ENCODE measurements at regions not wholly inside any gene's neighbourhood (a gene's known extent, or its start where the extent isn't known, plus 50 kb on each side); places are given as distances from the start of the nearest gene placed in this dataset.

DNA sequence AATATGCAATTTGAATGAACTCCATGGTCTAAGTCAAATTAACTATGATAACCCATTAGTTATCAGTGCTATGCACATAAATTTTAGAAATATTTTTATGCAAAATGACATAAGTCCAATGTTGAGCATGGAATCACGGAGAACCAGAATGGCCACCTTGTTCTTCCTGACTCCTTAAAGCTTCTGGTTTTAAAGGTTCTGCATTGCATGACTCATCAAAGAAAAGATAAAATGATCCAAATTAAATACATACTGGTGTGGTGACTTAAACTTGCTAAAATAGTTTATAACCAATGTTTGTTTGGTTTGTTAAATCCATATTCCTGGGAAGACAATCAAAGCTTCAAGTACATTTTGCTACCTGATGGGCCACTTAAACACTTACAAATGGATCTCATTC is 1146.9 kb upstream of the NRXN1 start (continued):
- TF ChIP-seq, protein P1, sequence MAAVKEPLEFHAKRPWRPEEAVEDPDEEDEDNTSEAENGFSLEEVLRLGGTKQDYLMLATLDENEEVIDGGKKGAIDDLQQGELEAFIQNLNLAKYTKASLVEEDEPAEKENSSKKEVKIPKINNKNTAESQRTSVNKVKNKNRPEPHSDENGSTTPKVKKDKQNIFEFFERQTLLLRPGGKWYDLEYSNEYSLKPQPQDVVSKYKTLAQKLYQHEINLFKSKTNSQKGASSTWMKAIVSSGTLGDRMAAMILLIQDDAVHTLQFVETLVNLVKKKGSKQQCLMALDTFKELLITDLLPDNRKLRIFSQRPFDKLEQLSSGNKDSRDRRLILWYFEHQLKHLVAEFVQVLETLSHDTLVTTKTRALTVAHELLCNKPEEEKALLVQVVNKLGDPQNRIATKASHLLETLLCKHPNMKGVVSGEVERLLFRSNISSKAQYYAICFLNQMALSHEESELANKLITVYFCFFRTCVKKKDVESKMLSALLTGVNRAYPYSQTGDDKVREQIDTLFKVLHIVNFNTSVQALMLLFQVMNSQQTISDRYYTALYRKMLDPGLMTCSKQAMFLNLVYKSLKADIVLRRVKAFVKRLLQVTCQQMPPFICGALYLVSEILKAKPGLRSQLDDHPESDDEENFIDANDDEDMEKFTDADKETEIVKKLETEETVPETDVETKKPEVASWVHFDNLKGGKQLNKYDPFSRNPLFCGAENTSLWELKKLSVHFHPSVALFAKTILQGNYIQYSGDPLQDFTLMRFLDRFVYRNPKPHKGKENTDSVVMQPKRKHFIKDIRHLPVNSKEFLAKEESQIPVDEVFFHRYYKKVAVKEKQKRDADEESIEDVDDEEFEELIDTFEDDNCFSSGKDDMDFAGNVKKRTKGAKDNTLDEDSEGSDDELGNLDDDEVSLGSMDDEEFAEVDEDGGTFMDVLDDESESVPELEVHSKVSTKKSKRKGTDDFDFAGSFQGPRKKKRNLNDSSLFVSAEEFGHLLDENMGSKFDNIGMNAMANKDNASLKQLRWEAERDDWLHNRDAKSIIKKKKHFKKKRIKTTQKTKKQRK (IDR thresholded peaks at IDR 0.05; ENCODE audit: low read depth, low read length), result no peak
- TF ChIP-seq ESRRA (IDR thresholded peaks at IDR 0.05; ENCODE audit: low read length) (no peak), POLR2A (IDR thresholded peaks at IDR 0.05; ENCODE audit: low read depth, low read length) (no peak), ZNF384 (IDR thresholded peaks at IDR 0.05; ENCODE audit: borderline replicate concordance, low read depth, low read length) (no peak), SPI1 (IDR thresholded peaks at IDR 0.05; ENCODE audit: borderline replicate concordance, insufficient read depth, low read depth, low read length) (no peak)
- TF ChIP-seq, protein P2, sequence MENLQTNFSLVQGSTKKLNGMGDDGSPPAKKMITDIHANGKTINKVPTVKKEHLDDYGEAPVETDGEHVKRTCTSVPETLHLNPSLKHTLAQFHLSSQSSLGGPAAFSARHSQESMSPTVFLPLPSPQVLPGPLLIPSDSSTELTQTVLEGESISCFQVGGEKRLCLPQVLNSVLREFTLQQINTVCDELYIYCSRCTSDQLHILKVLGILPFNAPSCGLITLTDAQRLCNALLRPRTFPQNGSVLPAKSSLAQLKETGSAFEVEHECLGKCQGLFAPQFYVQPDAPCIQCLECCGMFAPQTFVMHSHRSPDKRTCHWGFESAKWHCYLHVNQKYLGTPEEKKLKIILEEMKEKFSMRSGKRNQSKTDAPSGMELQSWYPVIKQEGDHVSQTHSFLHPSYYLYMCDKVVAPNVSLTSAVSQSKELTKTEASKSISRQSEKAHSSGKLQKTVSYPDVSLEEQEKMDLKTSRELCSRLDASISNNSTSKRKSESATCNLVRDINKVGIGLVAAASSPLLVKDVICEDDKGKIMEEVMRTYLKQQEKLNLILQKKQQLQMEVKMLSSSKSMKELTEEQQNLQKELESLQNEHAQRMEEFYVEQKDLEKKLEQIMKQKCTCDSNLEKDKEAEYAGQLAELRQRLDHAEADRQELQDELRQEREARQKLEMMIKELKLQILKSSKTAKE (IDR thresholded peaks at IDR 0.05; ENCODE audit: low read depth, poor library complexity, severe bottlenecking), result no peak

DNA sequence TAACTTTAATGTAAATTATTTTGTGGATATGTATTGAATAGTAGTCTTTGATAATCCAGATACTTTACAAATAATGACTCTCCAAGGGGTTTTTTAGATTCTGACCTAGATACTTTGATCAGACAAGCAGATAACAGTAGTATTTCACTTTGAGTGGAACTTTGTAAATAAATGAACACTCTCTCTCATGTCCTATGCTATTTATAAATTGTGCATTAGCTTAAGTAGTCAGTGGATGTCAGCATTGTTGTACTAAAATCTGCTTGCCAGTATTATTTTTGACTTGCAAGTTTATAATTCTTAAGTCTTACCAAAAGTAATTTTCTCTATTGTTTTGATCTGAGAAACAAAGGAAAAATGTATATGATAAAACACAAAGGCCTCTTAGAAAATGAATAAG is 1113.1 kb upstream of the NRXN1 start:
- no peak overlapping the region for H3K27ac ChIP-seq (ENCODE audit: control insufficient read depth, insufficient read depth)
- H3K4me2 ChIP-seq (ENCODE audit: control insufficient read depth, insufficient read depth), result no peak overlapping the region
- H2AFZ ChIP-seq (ENCODE audit: control insufficient read depth, low read depth, low read length), result no peak overlapping the region
- ChIA-PET POLR2A (no interaction called here), RAD21 (ENCODE audit: unreplicated experiment) (no interaction called here), CTCF (no interaction called here), SMC1A (ENCODE audit: uncharacterized antibody, unreplicated experiment) (no interaction called here)
- intact Hi-C loops (cut with micrococcal nuclease; ENCODE audit: unreplicated experiment), result no loop called here
- H3K79me2 ChIP-seq (ENCODE audit: control insufficient read depth, insufficient read depth, low read length), result no peaks in the 10 kb centered on the region
- H3K4me3 ChIP-seq, result no peak overlapping the region
- DNase-seq (ENCODE audit: low read depth, low spot score) (no peak), ATAC-seq (no peak), FAIRE-seq (no peak)
- no peaks in the 10 kb centered on the region for H3K27me3 ChIP-seq (replicated peaks in 1 of 2; ENCODE audit: control insufficient read depth in 2 of 2, insufficient read depth in 2 of 2, low read length in 1 of 2)
- no TSS peak for BruUV-seq (replicated peaks)
- no peak for TF ChIP-seq SIN3A (IDR thresholded peaks at IDR 0.05; ENCODE audit: low read depth, low read length)
- peak; percentile 14; the same call in 1 of the 2 replicates for TF ChIP-seq RAD21 (IDR thresholded peaks at IDR 0.05; ENCODE audit: insufficient read depth, low read depth, low read length)
- no peak for TF ChIP-seq SPI1 (IDR thresholded peaks at IDR 0.05; ENCODE audit: borderline replicate concordance, insufficient read depth, low read depth, low read length)
- H3K4me1 ChIP-seq (ENCODE audit: control insufficient read depth, insufficient read depth, low read length), result no peaks in the 10 kb centered on the region
- H3K36me3 ChIP-seq (ENCODE audit: control insufficient read depth in 2 of 2, insufficient read depth in 2 of 2, low read length in 1 of 2), result no peaks in the 10 kb centered on the region
- H3K9me3 ChIP-seq (replicated peaks; ENCODE audit: control insufficient read depth, insufficient read depth, low read length), result no peaks in the 10 kb centered on the region
- no peaks in the 10 kb centered on the region for H4K20me1 ChIP-seq (ENCODE audit: control insufficient read depth, insufficient read depth)
- in situ Hi-C loops (cut with MboI), result no loop called here
- H3K9ac ChIP-seq (ENCODE audit: control insufficient read depth, insufficient read depth, low read length), result no peak overlapping the region
